Thyroid gland (tissue), 4 donors: ENCODE measurements at regions not wholly inside any gene's neighbourhood (a gene's known extent, or its start where the extent isn't known, plus 50 kb on each side); places are given as distances from the start of the nearest gene placed in this dataset.

ENCODE experiments used
- DNase-seq, 2 donors: peaks; one replicate each; pipeline ENCODE4 v3.0.0-alpha.2; 2019
- H3K27ac ChIP-seq, 3 donors: fragments of 200-600 bp; sonication (generic); 1 replicate in 2 of 3; 2 replicates in 1 of 3; pipeline ENCODE4 v1.5.1; 2016 to 2019; ENCODE audit warnings: mild to moderate bottlenecking in 1 of 3, moderate library complexity in 1 of 3
- H3K27me3 ChIP-seq: fragments of 200-600 bp; sonication (generic); one replicate; pipeline ENCODE4 v1.5.1; 2019
- H3K36me3 ChIP-seq, 2 donors: fragments of 200-600 bp; sonication (generic); one replicate each; pipeline ENCODE4 v1.5.1; 2016 to 2019
- H3K4me1 ChIP-seq, 2 donors: fragments of 200-600 bp; sonication (generic); one replicate each; pipeline ENCODE4 v1.5.1; 2017 to 2019
- H3K4me3 ChIP-seq, 3 donors: fragments of 200-600 bp; sonication (generic); replicated peaks in 1 of 3; 1 replicate in 2 of 3; 2 replicates in 1 of 3; pipeline ENCODE4 v1.5.1; 2016; ENCODE audit warnings: mild to moderate bottlenecking in 1 of 3
- H3K9me3 ChIP-seq: fragments of 200-600 bp; sonication (generic); one replicate; pipeline ENCODE4 v1.5.1; 2017
- POLR2A ChIP-seq, 2 donors: fragments of 450-650 bp; IDR thresholded peaks; one replicate each; pipeline ENCODE4 v1.6.1; 2017; ENCODE audit warnings: antibody characterized with exemption in 2 of 2, mild to moderate bottlenecking in 2 of 2, moderate library complexity in 1 of 2
- WGBS, 2 donors: methylation state at CpG; one replicate each; pipeline ENCODE4 v1.1.5; 2017; 5-methylcytosine and 5-hydroxymethylcytosine counted together
- intact Hi-C: fragments of 100-400 bp; cut with DNase I; formaldehyde crosslinking; loops from one replicate; pipeline ENCODE4 v1.15.1; 2023
- TF ChIP-seq, protein P1 (sequence below), 6 experiments: fragments of 200-600 bp in 3 of 6; fragments of 450-650 bp in 3 of 6; sonication (generic) in 3 of 6; IDR thresholded peaks; one replicate each; pipeline ENCODE4 v1.5.1; 2016 to 2019; ENCODE audit warnings: antibody characterized with exemption in 6 of 6, mild to moderate bottlenecking in 2 of 6, inconsistent platforms in 1 of 6, moderate library complexity in 1 of 6

DNA sequence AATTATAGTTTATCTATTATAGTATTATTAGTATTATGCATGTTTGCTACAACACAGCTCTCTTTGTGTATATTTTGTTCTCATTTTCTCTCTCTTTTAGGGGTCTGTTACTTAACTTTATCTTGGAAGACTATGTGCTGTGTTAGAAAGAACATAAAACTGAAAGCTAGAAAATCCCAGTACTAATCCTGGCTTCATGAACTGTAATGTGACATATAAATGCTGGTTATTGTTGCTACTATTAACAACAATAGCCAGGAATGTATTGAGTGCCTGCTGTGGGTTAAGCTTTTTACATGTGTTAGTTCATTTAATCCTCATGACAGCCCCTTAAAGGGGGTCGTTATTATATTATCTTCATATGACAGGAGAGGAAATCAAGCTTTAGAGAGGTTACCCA, 170.0 kb upstream of the DTNBP1 start:
- intact Hi-C loops: no loop called here
- Histone ChIP-seq H3K9me3 (no peaks in the 10 kb centered on the region), H3K4me1 (no peaks in the 10 kb centered on the region), H3K36me3 (no peaks in the 10 kb centered on the region), H3K27me3 (no peaks in the 10 kb centered on the region), H3K4me3 (no peak overlapping the region), H3K27ac (no peak overlapping the region)
- 86 to 92% methylated on average over 1 of the region's 1 CpG for WGBS, 2 donors
- TF ChIP-seq, protein P1, sequence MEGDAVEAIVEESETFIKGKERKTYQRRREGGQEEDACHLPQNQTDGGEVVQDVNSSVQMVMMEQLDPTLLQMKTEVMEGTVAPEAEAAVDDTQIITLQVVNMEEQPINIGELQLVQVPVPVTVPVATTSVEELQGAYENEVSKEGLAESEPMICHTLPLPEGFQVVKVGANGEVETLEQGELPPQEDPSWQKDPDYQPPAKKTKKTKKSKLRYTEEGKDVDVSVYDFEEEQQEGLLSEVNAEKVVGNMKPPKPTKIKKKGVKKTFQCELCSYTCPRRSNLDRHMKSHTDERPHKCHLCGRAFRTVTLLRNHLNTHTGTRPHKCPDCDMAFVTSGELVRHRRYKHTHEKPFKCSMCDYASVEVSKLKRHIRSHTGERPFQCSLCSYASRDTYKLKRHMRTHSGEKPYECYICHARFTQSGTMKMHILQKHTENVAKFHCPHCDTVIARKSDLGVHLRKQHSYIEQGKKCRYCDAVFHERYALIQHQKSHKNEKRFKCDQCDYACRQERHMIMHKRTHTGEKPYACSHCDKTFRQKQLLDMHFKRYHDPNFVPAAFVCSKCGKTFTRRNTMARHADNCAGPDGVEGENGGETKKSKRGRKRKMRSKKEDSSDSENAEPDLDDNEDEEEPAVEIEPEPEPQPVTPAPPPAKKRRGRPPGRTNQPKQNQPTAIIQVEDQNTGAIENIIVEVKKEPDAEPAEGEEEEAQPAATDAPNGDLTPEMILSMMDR (IDR thresholded peaks at IDR 0.05): no peak
- no peak for TF ChIP-seq POLR2A (IDR thresholded peaks at IDR 0.05)
- DNase-seq: no peak

DNA sequence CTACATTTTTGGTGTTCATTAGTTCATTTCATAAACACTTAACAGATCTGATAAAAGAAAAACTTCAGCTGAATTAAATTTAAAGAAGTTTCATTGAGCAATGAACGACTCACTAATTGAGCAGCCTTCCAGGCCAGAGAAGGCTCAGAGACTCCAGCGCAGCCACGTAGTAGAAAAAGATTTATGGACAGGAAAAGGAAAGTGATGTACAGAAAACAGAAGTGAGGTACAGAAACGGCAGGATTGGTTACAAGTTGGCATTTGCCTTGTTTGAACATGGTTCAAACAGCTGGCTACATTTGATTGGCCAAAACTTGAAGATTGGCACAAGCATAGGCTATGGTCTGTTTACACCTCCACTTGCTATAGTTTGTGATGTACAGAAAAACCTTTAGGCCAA, 166.3 kb upstream of the DTNBP1 start:
- no peak for DNase-seq
- 79 to 84% methylated on average over 4 of the region's 4 CpGs for WGBS, 2 donors
- Histone ChIP-seq H3K4me1 (no peaks in the 10 kb centered on the region), H3K9me3 (no peaks in the 10 kb centered on the region), H3K36me3 (no peaks in the 10 kb centered on the region), H3K27me3 (no peaks in the 10 kb centered on the region), H3K27ac (no peak overlapping the region), H3K4me3 (no peak overlapping the region)
- no peak for TF ChIP-seq POLR2A (IDR thresholded peaks at IDR 0.05)
- TF ChIP-seq, protein P1 (IDR thresholded peaks at IDR 0.05): no peak
- intact Hi-C loops: no loop called here

DNA sequence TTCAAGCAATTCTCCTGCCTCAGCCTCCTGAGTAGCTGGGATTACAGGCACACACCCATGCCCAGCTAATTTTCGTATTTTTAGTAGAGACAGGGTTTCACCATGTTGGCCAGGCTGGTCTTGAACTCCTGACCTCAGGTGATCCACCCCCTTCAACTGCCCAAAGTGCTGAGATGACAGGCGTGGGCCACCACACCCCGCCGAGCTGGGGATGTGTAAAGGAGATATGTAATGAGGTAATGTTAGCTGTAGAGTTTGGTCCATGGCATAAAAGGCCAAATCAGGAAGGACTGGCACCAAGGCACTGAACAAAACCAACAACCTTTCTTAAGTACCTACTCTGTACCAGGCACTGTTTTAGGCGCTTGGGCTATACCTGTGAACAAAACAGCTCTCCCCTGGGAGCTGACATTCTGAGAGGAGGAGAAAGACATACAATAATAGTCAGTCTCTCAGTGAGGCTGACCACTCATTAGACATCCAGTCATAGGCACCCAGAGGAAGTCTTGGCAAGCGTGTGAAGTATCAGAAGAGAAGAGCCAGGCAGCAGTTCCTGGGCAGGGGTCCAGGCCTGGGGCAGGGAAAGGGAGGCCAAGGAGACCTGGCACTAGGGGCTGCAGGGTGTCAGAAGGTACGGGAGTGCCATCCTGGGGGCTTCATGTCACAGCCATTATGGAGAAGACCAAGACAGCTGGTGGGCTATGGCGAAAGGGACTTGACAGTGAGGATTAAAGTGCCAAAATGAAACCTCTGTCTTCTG, 164.8 kb upstream of the DTNBP1 start:
- 94 to 96% methylated on average over 8 of the region's 8 CpGs for WGBS, 2 donors

DNA sequence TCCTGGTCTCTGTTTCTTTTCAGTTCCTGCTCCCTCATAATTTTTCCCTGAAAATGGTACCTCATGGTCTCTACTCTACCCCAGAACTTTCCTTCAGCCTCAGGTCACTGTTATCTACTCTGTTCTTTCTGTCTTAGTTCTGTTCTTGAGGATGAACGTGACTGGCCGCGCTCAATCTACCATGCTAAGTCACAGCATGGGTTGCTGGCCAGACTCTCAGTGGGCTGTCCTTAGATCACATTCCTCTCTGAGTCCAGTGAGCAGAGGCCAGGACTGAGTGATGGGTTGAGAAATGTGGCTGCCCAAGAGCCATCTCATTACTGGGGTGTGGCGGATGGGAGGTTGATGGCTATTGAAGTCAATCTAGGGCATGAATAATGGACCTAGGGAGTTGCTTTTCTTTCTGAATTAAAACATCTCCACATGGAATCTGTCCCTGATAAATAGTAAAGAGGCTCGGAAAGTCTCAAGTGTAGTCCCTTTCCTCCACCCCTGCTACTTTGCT, 164.0 kb upstream of the DTNBP1 start:
- DNase-seq: no peak
- H3K27ac ChIP-seq: no peak overlapping the region
- H3K27me3 ChIP-seq: no peaks in the 10 kb centered on the region
- TF ChIP-seq POLR2A (IDR thresholded peaks at IDR 0.05): no peak
- TF ChIP-seq, protein P1 (IDR thresholded peaks at IDR 0.05): no peak
- H3K4me1 ChIP-seq: no peaks in the 10 kb centered on the region
- no peak overlapping the region for H3K4me3 ChIP-seq
- no peaks in the 10 kb centered on the region for H3K9me3 ChIP-seq
- intact Hi-C loops: no loop called here
- no peaks in the 10 kb centered on the region for H3K36me3 ChIP-seq
- 95 to 97% methylated on average over 5 of the region's 5 CpGs for WGBS, 2 donors

More for the DNA sequence above, 164.8 kb upstream of the DTNBP1 start:
- Histone ChIP-seq H3K36me3 (no peaks in the 10 kb centered on the region), H3K9me3 (no peaks in the 10 kb centered on the region), H3K27me3 (no peaks in the 10 kb centered on the region), H3K4me1 (no peaks in the 10 kb centered on the region), H3K27ac (no peak overlapping the region), H3K4me3 (no peak overlapping the region)
- intact Hi-C loops: no loop called here
- no peak for DNase-seq
- TF ChIP-seq, protein P1 (IDR thresholded peaks at IDR 0.05): no peak
- TF ChIP-seq POLR2A (IDR thresholded peaks at IDR 0.05): no peak

DNA sequence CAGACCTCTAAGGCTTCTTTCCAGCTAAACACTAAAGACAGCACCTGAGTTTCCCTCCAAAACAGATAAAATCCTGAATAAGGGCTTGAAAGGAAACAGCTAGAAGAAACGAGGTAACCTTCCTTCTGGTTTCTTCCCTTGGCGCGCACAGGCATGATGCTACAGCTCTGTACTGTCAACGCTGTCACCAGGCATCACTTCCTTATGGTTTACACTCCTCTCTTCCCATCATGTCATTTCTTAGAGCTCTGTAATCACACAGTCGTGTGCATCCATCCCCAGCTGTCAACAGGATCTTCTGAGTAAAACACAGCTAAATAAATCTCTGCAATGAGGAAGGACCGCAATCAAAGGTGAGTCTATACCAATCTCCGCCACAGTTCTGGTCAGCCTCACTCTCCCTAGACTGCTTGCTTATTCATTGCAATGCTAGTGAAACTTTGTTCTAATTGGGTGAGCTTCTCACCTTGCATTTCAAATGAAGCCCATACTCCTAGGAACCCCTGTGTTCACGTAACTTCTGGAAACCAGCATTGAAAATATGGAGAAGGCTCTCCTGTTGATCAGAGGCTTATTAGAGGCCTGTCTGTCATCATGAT, 162.6 kb upstream of the DTNBP1 start:
- no peaks in the 10 kb centered on the region for H3K9me3 ChIP-seq
- 86 to 91% methylated on average over 8 of the region's 8 CpGs for WGBS, 2 donors
- intact Hi-C loops: no loop called here
- no peak for DNase-seq
- H3K27ac ChIP-seq: no peak overlapping the region
- H3K36me3 ChIP-seq: no peaks in the 10 kb centered on the region
- TF ChIP-seq, protein P1 (IDR thresholded peaks at IDR 0.05): no peak
- TF ChIP-seq POLR2A (IDR thresholded peaks at IDR 0.05): no peak
- no peak overlapping the region for H3K4me3 ChIP-seq
- no peaks in the 10 kb centered on the region for H3K4me1 ChIP-seq
- H3K27me3 ChIP-seq: no peaks in the 10 kb centered on the region
